DOHH2 (cell line): ENCODE measurements at regions not wholly inside any gene's neighbourhood (a gene's known extent, or its start where the extent isn't known, plus 50 kb on each side); places are given as distances from the start of the nearest gene placed in this dataset.

Experiments used
- H3F3A ChIP-seq: fragments of 200-600 bp; sonication (generic), shearing (Covaris generic); 2 replicates; pipeline ENCODE4 v1.6.0; 2016; ENCODE audit warnings: antibody characterized with exemption, mild to moderate bottlenecking; ENCODE audit not compliant: control insufficient read depth, insufficient read depth
- H3K27ac ChIP-seq: fragments of 200-600 bp; sonication (generic); 2 replicates; pipeline ENCODE4 v1.5.1; 2014; ENCODE audit warnings: low read depth, mild to moderate bottlenecking, low read length, moderate library complexity
- H3K27me3 ChIP-seq: fragments of 200-600 bp; sonication (generic); 2 replicates; pipeline ENCODE4 v1.6.1; 2014; ENCODE audit warnings: mild to moderate bottlenecking, low read length, mixed read lengths; ENCODE audit not compliant: control insufficient read depth
- H3K36me3 ChIP-seq: fragments of 200-600 bp; sonication (generic); 2 replicates; pipeline ENCODE4 v1.6.1; 2014; ENCODE audit warnings: mild to moderate bottlenecking, low read length, moderate library complexity, mixed read lengths; ENCODE audit not compliant: control insufficient read depth
- H3K4me1 ChIP-seq: fragments of 200-600 bp; sonication (generic); 2 replicates; pipeline ENCODE4 v1.6.1; 2014; ENCODE audit warnings: mild to moderate bottlenecking, low read length, mixed read lengths; ENCODE audit not compliant: control insufficient read depth
- H3K4me2 ChIP-seq: fragments of 200-600 bp; sonication (generic); 2 replicates; pipeline ENCODE4 v1.6.0; 2014; ENCODE audit warnings: mild to moderate bottlenecking, low read length, moderate library complexity
- H3K4me3 ChIP-seq: fragments of 200-600 bp; sonication (generic); 2 replicates; pipeline ENCODE4 v1.5.1; 2014; ENCODE audit warnings: mild to moderate bottlenecking, low read length, mixed read lengths
- H3K79me2 ChIP-seq: fragments of 200-600 bp; sonication (generic); 2 replicates; pipeline ENCODE4 v1.6.1; 2014; ENCODE audit warnings: mild to moderate bottlenecking, low read length, mixed read lengths; ENCODE audit not compliant: control insufficient read depth
- H3K9me2 ChIP-seq: fragments of 200-600 bp; sonication (generic); replicated peaks from 2 replicates; pipeline ENCODE4 v1.6.1; 2014; ENCODE audit warnings: mild to moderate bottlenecking, low read length, mixed read lengths; ENCODE audit not compliant: control insufficient read depth
- H3K9me3 ChIP-seq: fragments of 200-600 bp; sonication (generic); 2 replicates; pipeline ENCODE4 v1.6.1; 2014; ENCODE audit warnings: antibody characterized with exemption, low read length, mixed read lengths; ENCODE audit not compliant: control insufficient read depth, insufficient read depth
- H4K20me1 ChIP-seq: fragments of 200-600 bp; sonication (generic); 2 replicates; pipeline ENCODE4 v1.6.0; 2014; ENCODE audit warnings: low read depth, mild to moderate bottlenecking, antibody characterized with exemption, low read length, moderate library complexity; ENCODE audit not compliant: control insufficient read depth, insufficient read depth
- EZH2phosphoT487 ChIP-seq: fragments of 200-600 bp; sonication (generic); IDR thresholded peaks from 2 replicates; pipeline ENCODE4 v1.6.1; 2017; ENCODE audit warnings: borderline replicate concordance, mild to moderate bottlenecking, antibody characterized with exemption, low read length, moderate library complexity, mixed read lengths
- TF ChIP-seq, protein P1 (sequence below): fragments of 200-600 bp; sonication (generic); IDR thresholded peaks from one replicate; pipeline ENCODE4 v1.5.1; 2014; ENCODE audit warnings: antibody characterized with exemption, mild to moderate bottlenecking, low read depth, low read length; ENCODE audit not compliant: poor library complexity, severe bottlenecking

GRCh38 chr12:130027798-130028197, 124.0 kb upstream of the TMEM132D start:
- Histone ChIP-seq H3K4me1 (no peaks in the 10 kb centered on the region), H3K4me2 (no peak overlapping the region), H3K9me2 (no peaks in the 10 kb centered on the region), H3K36me3 (no peaks in the 10 kb centered on the region), H3K9me3 (no peaks in the 10 kb centered on the region), H3K4me3 (no peak overlapping the region), H3F3A (no peaks in the 10 kb centered on the region), H3K79me2 (no peaks in the 10 kb centered on the region), H3K27me3 (no peaks in the 10 kb centered on the region), H3K27ac (no peak overlapping the region), H4K20me1 (no peaks in the 10 kb centered on the region)
- TF ChIP-seq EZH2phosphoT487 = no peak
- TF ChIP-seq, protein P1, sequence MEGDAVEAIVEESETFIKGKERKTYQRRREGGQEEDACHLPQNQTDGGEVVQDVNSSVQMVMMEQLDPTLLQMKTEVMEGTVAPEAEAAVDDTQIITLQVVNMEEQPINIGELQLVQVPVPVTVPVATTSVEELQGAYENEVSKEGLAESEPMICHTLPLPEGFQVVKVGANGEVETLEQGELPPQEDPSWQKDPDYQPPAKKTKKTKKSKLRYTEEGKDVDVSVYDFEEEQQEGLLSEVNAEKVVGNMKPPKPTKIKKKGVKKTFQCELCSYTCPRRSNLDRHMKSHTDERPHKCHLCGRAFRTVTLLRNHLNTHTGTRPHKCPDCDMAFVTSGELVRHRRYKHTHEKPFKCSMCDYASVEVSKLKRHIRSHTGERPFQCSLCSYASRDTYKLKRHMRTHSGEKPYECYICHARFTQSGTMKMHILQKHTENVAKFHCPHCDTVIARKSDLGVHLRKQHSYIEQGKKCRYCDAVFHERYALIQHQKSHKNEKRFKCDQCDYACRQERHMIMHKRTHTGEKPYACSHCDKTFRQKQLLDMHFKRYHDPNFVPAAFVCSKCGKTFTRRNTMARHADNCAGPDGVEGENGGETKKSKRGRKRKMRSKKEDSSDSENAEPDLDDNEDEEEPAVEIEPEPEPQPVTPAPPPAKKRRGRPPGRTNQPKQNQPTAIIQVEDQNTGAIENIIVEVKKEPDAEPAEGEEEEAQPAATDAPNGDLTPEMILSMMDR = no peak

- Histone ChIP-seq H3K4me2 (no peak overlapping the region), H3K9me2 (no peaks in the 10 kb centered on the region), H4K20me1 (no peaks in the 10 kb centered on the region), H3K27me3 (no peaks in the 10 kb centered on the region), H3K79me2 (no peaks in the 10 kb centered on the region), H3F3A (no peaks in the 10 kb centered on the region), H3K36me3 (no peaks in the 10 kb centered on the region), H3K9me3 (no peaks in the 10 kb centered on the region), H3K4me3 (no peak overlapping the region), H3K4me1 (no peaks in the 10 kb centered on the region), H3K27ac (no peak overlapping the region)
- TF ChIP-seq EZH2phosphoT487 = no peak
- TF ChIP-seq, protein P1 = no peak
Measured at GRCh38 chr12:130029151-130029550, 125.3 kb upstream of the TMEM132D start.

- Histone ChIP-seq H3K4me3 (no peak overlapping the region), H3K79me2 (no peaks in the 10 kb centered on the region), H3F3A (no peaks in the 10 kb centered on the region), H3K27ac (no peak overlapping the region), H3K4me2 (no peak overlapping the region), H3K9me2 (no peaks in the 10 kb centered on the region), H4K20me1 (no peaks in the 10 kb centered on the region), H3K36me3 (no peaks in the 10 kb centered on the region), H3K27me3 (no peaks in the 10 kb centered on the region), H3K9me3 (no peaks in the 10 kb centered on the region), H3K4me1 (no peaks in the 10 kb centered on the region)
- TF ChIP-seq, protein P1 = no peak
- no peak for TF ChIP-seq EZH2phosphoT487
Measured at GRCh38 chr12:130031041-130031440, 127.2 kb upstream of the TMEM132D start.
